ENCODE measurements at regions not wholly inside any gene's neighbourhood (a gene's known extent, or its start where the extent isn't known, plus 50 kb on each side); places are given as distances from the start of the nearest gene placed in this dataset.

GRCh38 chr1:218679988-218680748 is 335.0 kb downstream of the TGFB2 start:
- Histone ChIP-seq H3K4me3 (no peak overlapping the region), H3K9me3 (replicated peaks) (no peaks in the 10 kb centered on the region), H3K27ac (replicated peaks) (no peak overlapping the region), H3K4me1 (no peaks in the 10 kb centered on the region), H3K27me3 (ENCODE audit: low read depth) (no peaks in the 10 kb centered on the region), H3K36me3 (no peaks in the 10 kb centered on the region)
- no peak for TF ChIP-seq CTCF (IDR thresholded peaks at IDR 0.05; ENCODE audit: borderline replicate concordance)
- no peak for DNase-seq
- intact Hi-C loops (cut with micrococcal nuclease), result no loop called here

GRCh38 chr1:218683242-218683641 is 338.1 kb downstream of the TGFB2 start:
- no peak for DNase-seq
- H3K27ac ChIP-seq (replicated peaks), result no peak overlapping the region
- no peaks in the 10 kb centered on the region for H3K36me3 ChIP-seq
- TF ChIP-seq CTCF (IDR thresholded peaks at IDR 0.05; ENCODE audit: borderline replicate concordance), result no peak
- no peaks in the 10 kb centered on the region for H3K9me3 ChIP-seq (replicated peaks)
- no peak overlapping the region for H3K4me3 ChIP-seq
- intact Hi-C loops (cut with micrococcal nuclease), result no loop called here
- H3K4me1 ChIP-seq, result no peaks in the 10 kb centered on the region
- H3K27me3 ChIP-seq (ENCODE audit: low read depth), result no peaks in the 10 kb centered on the region

- Histone ChIP-seq H3K36me3 (no peaks in the 10 kb centered on the region), H3K27me3 (ENCODE audit: low read depth) (no peaks in the 10 kb centered on the region), H3K27ac (replicated peaks) (no peak overlapping the region), H3K9me3 (replicated peaks) (peaks cover 5% of the 10 kb centered on the region), H3K4me1 (no peaks in the 10 kb centered on the region), H3K4me3 (no peak overlapping the region)
- no peak for TF ChIP-seq CTCF (IDR thresholded peaks at IDR 0.05; ENCODE audit: borderline replicate concordance)
- intact Hi-C loops (cut with micrococcal nuclease), result no loop called here
- no peak for DNase-seq
Observed at GRCh38 chr1:218686258-218686657, 341.1 kb downstream of the TGFB2 start.

- H3K4me1 ChIP-seq, result no peaks in the 10 kb centered on the region
- DNase-seq, result no peak
- no peaks in the 10 kb centered on the region for H3K36me3 ChIP-seq
- H3K4me3 ChIP-seq, result no peak overlapping the region
- TF ChIP-seq CTCF (IDR thresholded peaks at IDR 0.05; ENCODE audit: borderline replicate concordance), result no peak
- no peak overlapping the region for H3K27ac ChIP-seq (replicated peaks)
- peaks cover 5% of the 10 kb centered on the region for H3K9me3 ChIP-seq (replicated peaks)
- intact Hi-C loops (cut with micrococcal nuclease), result no loop called here
- H3K27me3 ChIP-seq (ENCODE audit: low read depth), result no peaks in the 10 kb centered on the region
Observed at GRCh38 chr1:218686761-218687160, 341.6 kb downstream of the TGFB2 start.

- no peaks in the 10 kb centered on the region for H3K27me3 ChIP-seq (ENCODE audit: low read depth)
- H3K9me3 ChIP-seq (replicated peaks), result peaks cover 5% of the 10 kb centered on the region
- H3K4me3 ChIP-seq, result no peak overlapping the region
- intact Hi-C loops (cut with micrococcal nuclease), result no loop called here
- no peak for TF ChIP-seq CTCF (IDR thresholded peaks at IDR 0.05; ENCODE audit: borderline replicate concordance)
- no peaks in the 10 kb centered on the region for H3K36me3 ChIP-seq
- no peaks in the 10 kb centered on the region for H3K4me1 ChIP-seq
- no peak for DNase-seq
- H3K27ac ChIP-seq (replicated peaks), result no peak overlapping the region
Observed at GRCh38 chr1:218692808-218693207, 347.7 kb downstream of the TGFB2 start.

All from left ventricle myocardium inferior (tissue), 1 donor.